Hematopoietic multipotent progenitor cell treated with erythropoietin and hydrocortisone succinate and interleukin-3 and kit ligand, for 17 days (in vitro differentiated cells): ENCODE measurements at regions not wholly inside any gene's neighbourhood (a gene's known extent, or its start where the extent isn't known, plus 50 kb on each side); places are given as distances from the start of the nearest gene placed in this dataset.
"Not testable (repeated sequence)": the region's sequence is repeated elsewhere in the genome, so short reads cannot be mapped to it uniquely, and the experiment has no call there.

ENCODE experiments used
- DNase-seq: peaks from one replicate; pipeline ENCODE4 v3.0.0-alpha.2; 2015; ENCODE audit warnings: low spot score

DNA sequence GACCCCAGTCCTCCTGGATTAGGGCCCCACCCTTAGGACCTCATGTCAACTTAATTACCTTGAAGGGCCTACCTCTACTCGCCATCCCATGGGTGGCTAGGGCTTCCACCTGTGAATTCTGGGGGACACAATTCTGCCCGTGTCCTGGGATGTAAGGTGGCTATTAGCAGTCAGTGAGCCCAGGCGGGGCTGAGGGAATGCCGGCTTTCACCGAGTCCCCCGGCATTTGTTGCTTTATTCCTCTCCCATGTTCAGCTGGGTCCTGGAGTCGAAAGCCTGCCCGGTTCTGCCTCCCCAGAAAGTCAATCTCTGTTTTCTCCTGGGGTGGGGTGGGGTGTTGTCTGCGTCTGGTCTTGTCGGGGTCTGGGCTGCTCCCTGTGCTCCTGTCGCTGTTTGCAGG lies 125.6 kb downstream of the GLRX3 start:
- no peak for DNase-seq

DNA sequence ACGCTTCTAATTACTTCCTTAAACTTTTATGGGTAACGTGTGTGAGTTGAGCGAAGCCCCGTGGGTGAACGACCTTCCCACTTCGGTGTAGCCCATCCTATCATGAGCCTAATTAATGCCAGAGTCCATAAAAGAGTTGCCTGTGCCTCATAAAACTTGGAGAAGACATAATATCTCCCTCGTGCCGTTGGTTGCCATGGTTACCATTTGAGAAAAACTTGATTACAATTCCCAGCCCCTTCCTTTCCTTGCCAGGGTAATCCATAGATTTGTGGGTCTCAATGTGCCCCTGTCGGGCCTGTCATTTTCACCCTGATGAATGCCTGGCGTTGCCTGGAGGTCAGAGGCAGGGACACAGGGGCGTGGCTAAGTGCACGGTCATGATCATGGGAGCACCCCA lies 127.1 kb downstream of the GLRX3 start:
- no peak for DNase-seq

DNA sequence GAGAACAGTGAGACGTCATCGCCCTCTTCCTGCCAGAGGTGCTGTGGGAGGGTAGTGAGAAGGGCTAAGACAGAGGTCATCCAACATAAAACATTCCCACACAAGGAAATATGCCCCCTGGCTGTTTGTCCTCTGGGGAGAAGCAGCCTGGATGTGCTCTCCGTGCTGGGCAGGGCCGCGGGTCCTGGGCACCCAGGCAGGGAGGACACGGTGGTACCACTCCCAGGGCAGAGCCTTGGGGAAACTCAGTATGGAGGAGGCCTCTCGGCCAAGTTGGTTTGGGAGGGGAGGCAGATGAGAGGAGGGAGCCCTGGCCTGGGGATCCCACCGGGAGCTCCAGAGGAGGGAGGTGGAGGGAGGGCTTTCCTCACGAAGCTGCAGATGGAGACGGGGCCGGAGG lies 129.4 kb downstream of the GLRX3 start:
- no peak for DNase-seq

DNA sequence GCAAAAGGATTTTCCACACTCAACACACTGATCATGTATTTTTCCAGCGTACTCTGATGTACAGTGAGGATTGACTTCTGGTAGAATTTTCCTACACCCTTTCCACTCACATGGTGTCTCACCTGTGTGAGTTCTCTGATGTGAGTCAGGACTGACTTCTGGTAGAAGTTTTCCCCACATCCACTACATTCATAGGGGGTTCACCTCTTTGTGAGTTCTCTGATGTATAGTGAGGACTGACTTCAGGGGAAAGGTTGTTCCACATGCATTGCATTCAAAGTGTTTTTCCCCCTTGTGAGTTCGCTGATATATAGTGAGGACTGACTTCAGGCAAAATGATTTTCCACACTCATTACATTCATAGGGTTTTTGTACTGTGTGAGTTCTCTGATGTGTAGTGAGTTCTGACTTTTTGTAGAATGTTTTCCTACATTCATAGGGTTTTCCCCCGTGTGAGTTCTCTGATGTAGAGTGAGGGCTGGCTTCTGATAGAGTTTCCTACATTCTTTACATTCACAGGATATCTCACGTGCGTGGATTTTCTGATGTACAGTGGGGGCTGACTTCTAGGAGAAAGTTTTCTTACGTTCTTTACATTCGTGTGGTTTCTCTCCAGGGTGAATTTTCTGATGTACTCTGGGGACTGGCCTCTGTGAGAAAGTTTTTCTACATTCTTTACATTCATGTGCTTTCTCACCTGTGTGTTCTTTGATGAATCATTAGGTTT lies 146.5 kb downstream of the GLRX3 start:
- DNase-seq = no peak

DNA sequence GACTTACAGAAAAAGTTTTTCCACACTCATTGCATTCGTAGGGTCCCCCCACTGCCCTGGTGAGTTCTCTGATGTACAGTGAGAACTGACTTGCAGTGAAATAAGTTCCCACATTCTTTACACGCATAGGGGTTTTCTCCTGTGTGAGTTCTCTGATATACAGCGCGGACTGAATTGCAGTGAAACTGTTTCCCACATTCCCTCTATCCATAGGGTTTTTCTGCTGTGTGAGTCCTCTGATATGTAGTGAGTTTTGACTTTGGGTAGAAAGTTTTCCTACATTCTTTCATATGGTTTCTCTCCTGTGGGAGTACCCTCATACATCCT lies 147.0 kb downstream of the GLRX3 start:
- no peak for DNase-seq

DNA sequence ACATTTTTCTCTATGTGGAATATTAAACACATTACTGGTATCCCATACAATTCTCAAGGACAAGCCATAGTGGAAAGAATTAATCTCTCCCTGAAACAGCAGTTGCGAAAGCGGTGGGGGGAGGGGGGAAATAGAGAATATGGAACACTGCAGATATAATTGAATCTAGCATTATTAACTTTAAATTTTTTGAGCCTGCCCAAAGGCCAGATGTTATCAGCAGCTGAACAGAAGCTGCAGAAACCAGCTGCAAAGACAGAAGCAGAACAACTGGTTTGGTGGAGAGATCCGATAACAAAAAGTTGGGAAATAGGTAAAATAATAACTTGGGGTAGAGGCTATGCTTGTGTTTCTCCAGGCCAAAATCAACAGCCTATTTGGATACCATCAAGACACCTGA lies 159.6 kb downstream of the GLRX3 start:
- DNase-seq = not testable (repeated sequence)

DNA sequence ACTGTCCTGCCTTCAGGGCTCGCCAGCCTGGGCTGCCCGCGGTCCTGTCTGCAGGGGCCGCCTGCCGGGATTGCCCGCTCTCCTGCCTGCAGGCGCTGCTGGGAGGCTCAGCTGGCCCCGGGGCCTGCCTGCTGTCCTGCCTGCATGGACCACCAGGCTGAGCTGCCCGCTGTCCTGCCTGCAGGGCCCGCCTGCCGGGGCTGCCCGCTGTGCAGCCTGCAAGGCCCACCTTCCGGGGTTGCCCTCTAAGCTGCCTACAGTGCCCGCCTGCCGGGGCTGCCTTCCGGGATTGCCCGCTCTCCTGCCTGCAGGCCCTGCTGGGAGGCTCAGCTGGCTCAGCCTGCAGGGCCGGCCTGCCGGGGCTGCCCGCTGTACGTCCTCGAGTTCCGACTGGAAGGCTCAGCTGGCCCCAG lies 164.4 kb downstream of the GLRX3 start:
- DNase-seq = no peak

DNA sequence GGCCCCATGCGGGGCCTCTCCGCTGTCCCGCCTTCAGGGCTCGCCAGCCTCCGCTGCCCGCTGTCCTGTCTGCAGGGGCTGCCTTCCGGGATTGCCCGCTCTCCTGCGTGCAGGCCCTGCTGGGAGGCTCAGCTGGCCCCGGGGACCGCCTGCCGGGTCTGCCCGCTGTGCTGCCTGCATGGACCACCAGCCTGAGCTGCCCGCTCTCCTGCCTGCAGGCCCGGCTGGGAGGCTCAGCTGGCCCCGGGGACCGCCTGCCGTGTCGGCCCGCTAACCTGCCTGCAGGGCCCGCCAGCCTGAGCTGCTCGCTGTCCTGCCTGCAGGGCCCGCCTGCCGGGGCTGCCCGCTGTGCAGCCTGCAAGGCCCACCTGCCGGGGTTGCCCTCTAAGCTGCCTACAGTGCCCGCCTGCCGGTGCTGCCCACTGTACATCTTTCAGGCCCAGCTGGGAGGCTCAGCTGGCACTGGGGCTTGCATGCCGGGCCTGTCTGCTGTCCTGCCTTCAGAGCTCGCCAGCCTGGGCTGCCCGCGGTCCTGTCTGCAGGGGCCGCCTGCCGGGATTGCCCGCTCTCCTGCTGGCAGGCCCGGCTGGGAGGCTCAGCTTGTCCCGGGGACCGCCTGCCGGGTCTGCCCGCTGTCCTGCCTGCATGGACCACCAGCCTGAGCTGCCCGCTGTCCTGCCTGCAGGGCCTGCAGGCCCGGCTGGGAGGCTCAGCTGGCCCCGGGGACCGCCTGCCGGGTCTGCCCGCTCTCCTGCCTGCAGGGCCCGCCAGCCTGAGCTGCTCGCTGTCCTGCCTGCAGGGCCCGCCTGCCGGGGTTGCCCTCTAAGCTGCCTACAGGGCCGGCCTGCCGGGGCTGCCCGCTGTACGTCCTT lies 165.1 kb downstream of the GLRX3 start:
- DNase-seq = no peak

DNA sequence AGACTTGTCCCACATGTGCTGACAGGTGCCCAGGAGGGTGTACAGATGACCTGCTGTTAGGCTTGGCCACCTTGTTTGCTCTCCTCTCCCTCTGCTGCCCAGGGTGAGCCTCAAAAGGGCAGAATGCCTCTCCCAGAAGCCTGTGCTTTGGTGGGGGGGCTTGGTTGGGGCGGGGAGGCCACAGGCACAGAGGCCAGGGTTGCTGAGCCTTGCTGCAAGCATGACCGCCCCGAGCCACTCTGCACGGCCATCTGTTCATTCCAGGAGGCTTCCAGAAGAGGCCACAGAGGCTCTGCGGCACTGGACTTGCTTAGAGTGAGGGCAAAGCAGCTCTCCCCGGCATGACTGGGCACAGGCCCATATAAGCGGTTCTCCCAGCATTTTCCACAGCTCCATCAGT lies 190.8 kb downstream of the GLRX3 start:
- no peak for DNase-seq

DNA sequence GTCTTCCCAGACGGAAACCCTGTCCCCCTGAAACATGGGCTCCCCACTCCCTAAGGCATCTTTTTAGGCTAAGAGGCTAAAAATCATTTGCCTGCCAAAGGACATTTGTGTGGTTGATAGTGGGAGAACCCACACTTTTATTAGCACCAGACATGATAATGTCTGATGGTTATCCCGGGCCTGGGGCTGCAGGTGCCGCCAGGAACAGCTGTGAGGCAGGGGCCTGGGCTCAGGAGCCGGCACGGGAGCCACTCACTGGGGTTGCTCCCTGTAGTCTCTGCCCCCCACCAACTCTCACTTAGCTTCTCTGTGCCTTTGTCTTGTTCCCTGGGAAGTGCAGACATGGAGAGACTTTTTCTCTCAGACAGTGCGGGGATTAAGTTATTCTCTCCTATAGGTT lies 193.6 kb downstream of the GLRX3 start:
- no peak for DNase-seq

DNA sequence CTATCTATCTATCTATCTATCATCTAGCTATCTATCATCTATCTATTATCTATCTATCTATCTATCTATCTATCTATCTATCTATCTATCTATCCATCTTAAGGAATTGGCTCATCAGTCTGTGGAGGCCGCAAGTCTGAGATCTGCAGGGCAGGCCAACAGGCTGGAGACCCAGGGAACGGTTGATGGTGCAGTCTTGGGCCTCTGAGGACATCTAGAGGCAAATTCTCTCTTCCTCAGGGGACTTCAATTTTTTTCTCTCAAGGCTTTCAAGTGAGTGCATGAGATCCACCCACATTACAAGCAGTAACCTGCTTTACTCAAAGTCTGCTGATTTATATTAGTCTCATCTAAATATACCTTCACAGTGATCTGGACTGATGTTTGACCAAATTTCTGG lies 197.0 kb downstream of the GLRX3 start:
- no peak for DNase-seq

DNA sequence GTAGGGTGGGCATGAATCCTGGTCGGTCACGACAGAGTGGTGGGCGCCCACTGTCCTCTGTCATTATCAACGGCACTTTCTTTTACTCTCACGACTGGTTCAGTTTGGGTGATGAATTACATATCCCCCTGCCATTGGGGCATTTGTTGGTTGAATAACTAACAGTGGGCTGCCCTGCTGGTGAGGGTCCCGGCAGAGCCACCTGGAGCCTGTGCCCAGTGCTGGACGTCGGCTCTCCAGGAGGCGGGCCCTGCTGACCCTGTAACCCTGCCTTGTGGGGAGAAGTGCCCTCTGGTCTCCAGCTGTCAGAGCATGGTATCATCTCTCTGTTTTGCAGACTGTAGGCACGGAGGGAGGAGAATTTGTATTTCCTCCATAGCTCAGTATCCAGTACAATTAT lies 199.1 kb downstream of the GLRX3 start:
- DNase-seq = no peak

DNA sequence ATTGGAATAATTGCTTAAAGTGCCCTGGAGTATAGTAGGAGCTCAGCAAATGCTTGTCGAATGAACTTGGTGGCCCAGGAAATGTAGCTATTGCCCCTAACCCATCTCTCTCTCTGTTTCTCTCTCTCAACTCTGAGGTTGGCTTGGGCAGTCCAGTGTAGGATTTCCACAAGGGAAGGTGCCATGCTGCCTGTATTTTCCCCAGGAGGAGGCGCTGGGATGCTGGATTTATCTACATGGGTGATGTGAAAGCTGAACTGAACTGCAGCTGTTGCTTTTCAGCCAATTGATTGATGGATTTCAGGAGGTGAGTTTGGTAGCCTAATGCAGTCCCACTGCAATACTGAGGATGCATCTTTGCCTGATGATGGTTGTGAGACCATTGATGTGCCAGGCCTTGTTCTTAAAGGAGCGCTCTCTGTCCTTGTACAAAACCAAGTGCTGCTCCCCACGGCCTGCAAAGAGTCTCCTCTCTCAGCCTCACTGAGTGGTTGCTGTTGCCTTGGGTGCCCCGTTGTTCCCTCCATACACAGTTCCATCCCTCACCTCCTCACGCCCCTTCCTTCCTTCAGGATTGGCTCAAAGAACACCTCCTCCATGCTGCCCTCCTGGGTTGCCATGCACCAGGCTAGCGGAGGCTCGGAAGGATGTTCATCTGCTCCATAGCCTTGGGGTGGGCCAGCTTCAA lies 200.6 kb downstream of the GLRX3 start:
- no peak for DNase-seq

DNA sequence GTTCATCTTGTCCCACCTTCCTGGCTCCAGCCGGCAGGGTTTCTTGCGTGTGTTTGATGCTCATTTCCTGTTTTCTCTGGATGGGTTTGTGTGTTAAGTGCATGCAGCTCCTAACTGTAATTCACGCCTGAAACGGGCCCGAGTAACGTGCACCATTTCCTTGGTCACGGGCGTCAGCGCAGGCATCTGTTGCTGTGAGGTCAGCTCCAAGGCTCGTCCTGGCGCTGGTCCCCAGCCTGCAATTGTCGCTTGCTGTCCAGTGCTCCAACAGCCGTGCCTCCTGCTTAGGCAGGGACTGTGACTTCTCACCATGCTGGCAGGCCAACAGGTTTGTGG lies 201.1 kb downstream of the GLRX3 start:
- DNase-seq = no peak

DNA sequence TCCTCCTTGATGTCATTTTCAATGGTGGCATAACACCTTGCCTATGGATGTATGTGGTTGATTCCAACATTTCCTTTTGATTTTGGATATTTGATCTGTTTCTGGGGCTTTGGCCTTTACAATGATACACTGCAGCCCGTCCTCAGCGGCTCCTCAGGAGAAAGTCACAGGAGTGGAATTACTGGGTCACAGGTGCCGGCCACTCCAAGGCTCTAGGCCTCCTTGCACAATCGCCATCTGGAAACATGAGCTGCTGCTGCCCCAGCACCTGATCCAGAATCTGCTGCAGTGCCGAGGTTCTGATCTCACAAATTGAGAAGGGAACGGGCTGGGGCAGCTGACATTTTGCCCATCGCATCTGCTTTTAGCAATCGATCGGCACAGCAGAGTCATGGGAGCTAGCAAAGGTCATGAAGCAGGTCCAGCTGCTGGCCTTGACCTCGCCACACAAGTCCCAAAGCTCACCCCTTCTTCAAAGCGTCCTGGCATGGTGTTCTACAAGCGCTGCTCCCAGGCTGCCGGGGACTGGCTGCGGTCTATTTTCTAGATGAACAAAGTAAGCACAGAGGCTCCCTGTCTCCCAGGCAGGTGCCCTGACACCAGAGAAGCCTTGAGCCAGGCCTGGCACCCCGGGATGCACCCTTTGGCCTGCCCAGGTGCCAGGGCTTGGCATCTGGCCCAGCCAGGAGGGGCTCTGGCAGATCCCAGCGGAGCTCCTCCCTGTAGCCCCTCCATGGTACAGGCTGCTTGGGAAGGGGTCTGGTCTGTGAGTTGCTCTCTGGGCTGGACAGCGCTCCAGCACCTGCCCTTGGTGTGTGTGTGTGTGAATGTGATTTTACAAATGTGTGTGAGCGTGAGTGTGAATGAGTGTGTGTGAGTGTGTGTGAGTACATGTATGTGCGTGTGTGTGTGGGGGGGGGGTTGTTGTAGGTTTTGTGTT lies 201.8 kb downstream of the GLRX3 start:
- no peak for DNase-seq

DNA sequence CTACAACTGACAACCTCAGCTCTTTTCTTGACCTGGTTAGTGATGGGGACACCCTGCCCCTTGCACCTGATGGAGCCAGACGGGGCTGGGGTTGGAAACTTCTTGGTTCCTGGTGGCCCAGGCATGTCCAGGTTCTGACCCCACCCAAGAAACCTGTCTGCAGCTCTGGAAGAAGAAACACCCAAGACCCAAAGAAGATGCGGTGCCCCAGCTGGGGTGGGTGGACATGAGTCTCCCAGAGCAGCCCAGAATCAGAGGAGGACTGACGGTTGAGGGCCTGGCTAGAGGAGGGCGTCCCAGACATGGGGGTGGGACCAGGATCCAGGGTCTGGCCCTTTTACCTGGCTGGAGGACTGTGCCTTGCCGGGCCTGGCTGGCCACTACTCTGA lies 202.4 kb downstream of the GLRX3 start:
- no peak for DNase-seq

DNA sequence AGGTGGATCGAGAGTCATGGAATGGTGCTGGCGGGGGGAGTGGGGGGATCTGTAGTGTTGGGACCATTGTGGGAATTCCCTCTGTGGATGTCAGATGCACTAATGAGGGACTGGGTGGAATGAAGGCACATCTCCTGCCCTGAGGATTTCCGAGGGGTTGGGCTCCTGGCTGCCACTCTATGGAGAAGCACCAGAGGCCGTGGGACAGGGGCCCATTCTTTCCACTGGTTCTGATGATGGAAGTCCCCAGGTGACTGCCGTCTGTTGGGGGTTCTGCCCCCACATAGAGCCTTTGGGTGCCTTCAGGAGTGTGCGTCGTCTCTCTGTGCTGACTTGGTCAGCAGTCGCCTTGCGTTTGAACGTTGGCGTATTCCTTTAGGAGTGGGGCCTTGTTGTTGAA lies 202.9 kb downstream of the GLRX3 start:
- no peak for DNase-seq

DNA sequence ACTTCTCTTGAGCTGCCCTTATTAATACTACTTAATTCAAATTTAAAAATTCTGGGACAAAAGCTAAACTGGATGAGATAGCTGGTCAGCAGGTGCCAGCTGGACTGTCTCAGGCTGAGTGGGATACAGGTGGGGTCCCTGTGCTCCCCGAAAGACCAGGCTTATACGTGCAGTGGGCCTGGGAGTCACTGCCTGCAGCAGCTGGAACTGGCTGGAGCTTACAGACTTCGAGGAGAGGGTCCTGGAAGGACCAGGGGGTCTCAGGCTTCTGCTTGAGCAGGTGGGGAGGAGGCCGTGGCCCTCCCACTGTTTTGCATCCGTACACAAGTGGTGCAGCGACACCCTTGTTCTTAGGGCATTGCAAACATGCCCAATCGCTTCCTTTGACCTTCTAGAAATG lies 203.7 kb downstream of the GLRX3 start:
- no peak for DNase-seq

DNA sequence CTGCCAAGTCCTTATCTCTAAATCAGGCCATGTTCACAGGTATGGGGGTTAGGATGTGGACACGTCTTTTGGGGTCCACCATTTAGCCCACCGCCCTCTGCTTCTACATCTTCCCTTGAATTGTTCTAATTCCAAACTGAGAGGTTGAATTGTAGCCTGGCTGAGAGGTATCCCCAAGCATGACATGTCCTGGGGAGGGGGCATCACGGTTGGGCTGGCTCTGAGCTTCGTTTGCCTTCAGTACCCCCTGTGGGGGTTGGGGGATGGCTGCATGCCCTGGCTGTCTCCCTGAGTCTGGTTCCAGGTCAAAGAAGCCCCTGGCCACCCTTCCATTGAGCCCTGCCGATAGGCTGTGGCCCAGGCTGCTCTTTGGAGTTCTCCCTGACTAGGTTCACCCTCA lies 204.6 kb downstream of the GLRX3 start:
- DNase-seq = no peak

DNA sequence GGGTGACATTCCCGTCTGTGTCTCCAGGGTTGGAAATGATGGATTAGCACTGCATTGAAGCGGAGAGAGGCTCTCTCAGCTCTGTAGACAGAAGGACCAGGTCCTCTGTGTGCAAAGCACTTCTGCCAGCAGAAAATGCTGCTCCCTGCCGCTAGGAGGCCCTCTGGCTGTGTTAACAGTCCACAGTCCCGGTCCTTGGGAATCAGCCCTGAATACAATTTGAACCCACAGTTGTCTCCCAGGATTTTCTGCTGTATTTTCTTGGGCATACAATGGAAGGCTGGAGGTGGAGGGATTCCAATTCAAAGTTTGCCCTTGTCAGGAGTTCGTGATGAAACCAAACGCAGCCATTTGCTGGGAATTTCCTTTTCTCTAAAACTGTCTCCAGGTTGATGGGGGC lies 205.2 kb downstream of the GLRX3 start:
- no peak for DNase-seq

DNA sequence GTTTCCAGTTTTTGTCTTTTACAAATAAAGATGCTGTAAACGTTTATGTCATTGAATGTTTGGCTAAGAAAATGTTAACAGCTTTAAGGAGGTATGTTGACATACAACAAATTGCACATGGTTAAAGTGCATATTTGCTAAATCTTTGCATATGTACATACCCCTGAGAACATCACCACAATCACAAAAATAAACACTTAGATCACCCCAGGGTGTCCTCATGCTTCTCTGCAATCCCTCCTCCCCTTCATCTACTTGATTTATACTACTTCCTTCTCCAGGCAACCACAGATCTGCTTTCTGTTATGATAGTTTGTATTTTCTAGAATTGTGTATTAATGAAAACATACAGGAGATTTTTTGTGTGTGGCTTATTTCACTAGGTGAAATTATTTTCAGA lies 209.5 kb downstream of the GLRX3 start:
- DNase-seq = no peak

DNA sequence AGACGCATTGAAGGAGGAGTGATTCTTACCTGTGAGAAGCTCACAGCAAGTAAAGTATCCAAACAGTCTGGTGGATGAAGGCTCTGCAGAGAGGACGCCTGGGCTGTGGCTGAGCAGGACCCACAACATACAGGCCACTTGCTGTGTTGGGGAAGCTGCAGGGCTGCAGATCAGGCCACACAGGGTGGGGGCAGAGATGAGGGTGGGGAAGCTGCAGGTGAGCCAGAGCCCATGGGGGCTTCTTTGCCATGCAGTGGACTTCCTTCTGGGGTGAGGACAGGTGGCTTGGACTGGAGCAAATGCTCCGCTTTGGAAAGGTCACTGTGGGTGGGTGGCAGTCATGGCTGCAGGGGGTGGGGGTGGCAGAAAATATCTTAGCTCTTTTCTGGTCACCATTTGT lies 214.8 kb downstream of the GLRX3 start:
- DNase-seq = no peak
